22Rv1 (cell line): ENCODE measurements at regions not wholly inside any gene's neighbourhood (a gene's known extent, or its start where the extent isn't known, plus 50 kb on each side); places are given as distances from the start of the nearest gene placed in this dataset.

Experiments
- ZFX ChIP-seq: fragments of 450-650 bp; IDR thresholded peaks from 2 replicates; pipeline ENCODE4 v1.6.1; 2017; ENCODE audit warnings: antibody characterized with exemption, borderline replicate concordance
- TF ChIP-seq, protein P1 (sequence below): fragments of 450-650 bp; IDR thresholded peaks from 2 replicates; pipeline ENCODE4 v1.5.1; 2017; ENCODE audit warnings: mild to moderate bottlenecking

DNA sequence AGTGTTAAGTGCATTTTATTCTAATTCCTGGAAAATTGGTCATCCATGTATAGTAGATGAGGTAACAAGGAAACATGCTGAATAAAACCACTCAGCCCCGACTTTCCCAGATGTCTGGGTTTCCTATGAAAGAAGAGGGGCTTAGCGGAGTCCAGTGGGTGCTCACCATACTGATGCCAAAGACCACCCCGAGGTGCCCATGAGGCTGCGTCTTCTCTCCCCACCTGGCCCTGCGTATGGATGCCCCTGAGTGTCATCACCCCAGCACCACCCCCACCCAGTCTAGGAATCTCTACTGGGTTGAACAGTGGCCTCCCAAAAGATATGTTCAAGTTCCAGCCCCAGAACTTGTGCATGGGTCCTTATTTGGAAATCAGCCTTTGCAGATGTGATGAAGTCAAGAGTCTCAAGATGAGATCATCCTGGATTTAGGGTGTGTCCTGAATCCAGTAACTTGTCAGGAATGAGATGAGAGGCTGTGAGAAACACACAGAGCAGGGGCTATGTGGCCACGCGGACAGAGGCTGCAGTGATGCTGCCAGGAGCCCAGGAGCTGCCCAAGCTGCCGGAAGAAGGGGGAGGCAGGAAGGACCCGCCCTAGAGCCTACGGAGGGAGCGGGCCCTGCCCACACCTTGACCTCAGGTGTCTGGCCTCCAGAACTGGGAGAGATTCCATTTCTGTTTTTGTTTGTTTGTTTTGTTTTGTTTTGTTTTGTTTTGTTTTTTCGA is 124.6 kb upstream of the CDH4 start:
- TF ChIP-seq, protein P1, sequence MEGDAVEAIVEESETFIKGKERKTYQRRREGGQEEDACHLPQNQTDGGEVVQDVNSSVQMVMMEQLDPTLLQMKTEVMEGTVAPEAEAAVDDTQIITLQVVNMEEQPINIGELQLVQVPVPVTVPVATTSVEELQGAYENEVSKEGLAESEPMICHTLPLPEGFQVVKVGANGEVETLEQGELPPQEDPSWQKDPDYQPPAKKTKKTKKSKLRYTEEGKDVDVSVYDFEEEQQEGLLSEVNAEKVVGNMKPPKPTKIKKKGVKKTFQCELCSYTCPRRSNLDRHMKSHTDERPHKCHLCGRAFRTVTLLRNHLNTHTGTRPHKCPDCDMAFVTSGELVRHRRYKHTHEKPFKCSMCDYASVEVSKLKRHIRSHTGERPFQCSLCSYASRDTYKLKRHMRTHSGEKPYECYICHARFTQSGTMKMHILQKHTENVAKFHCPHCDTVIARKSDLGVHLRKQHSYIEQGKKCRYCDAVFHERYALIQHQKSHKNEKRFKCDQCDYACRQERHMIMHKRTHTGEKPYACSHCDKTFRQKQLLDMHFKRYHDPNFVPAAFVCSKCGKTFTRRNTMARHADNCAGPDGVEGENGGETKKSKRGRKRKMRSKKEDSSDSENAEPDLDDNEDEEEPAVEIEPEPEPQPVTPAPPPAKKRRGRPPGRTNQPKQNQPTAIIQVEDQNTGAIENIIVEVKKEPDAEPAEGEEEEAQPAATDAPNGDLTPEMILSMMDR, result no peak
- no peak for TF ChIP-seq ZFX
